ENCODE measurements at regions not wholly inside any gene's neighbourhood (a gene's known extent, or its start where the extent isn't known, plus 50 kb on each side); places are given as distances from the start of the nearest gene placed in this dataset.
"Not testable (repeated sequence)": the region's sequence is repeated elsewhere in the genome, so short reads cannot be mapped to it uniquely, and the experiment has no call there.

GRCh38 chr2:138218397-138218796 is 254.1 kb downstream of the HNMT start:
- DNase-seq: no peak

GRCh38 chr2:138219961-138220360 is 255.7 kb downstream of the HNMT start:
- no peak for DNase-seq

- no peak for DNase-seq
Measured at GRCh38 chr2:138221358-138221757, 257.1 kb downstream of the HNMT start.

DNA sequence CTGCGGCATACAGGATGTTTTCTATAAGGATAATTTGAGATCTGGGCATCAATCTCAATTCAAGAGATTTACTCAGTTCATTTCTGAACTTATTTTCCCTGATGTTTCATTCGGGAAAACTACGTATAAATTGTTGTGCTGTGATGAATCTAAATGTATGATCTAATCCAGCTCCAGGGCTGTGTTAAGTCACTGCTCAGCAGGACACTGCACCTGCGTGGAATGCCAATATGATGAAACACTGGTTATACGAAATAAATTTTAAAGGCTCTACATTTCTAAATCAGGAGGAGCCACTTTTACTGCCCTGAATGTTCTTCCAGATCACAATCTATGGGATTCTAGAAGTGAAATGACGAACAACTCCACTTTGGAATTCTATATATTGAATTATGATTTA is 259.0 kb downstream of the HNMT start:
- no peak for DNase-seq

GRCh38 chr2:138227195-138227594 is 262.9 kb downstream of the HNMT start:
- DNase-seq: no peak

DNA sequence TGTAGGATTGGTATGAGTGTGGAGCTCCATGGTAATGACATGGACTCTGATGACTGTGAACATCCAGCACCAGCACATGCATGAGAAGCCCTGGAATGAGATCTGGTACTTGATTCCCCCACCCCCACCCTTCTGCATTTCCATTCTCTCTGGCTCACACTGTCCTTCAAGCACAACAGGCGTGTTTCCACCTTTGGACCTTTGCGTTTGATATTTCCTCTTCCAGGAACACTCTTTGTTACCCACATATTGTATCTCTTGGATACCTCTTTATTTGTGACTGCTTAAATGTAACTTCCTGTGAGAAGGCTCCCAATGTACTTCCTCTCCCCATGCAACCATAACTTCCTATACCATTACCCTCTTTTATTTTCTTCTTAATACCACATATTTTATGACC is 263.8 kb downstream of the HNMT start:
- DNase-seq: no peak

GRCh38 chr2:138234265-138234664 is 267.3 kb upstream of the SPOPL start:
- DNase-seq: no peak

DNA sequence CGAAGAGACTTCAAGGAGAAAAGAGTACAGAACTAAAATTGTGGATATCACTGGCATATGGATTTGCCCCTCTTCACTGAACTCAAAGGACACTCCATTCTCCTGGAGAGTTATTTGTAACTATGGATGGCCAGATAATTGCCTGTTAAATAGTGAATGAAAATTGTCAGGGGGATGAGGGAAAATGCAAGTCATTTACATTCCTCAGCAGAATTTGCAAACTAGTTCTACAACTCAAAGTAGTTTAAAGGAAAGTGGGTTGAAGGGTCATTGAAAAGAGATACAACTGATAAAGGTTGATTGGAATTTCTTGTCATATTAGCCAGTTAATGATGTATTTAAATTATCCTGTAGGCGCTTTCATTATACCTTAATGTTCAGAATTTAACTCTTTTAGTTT is 266.5 kb upstream of the SPOPL start:
- DNase-seq: no peak

GRCh38 chr2:138236142-138236541 is 265.4 kb upstream of the SPOPL start:
- DNase-seq: no peak

- peak; percentile 20 for DNase-seq
Measured at GRCh38 chr2:138237667-138238384, 263.7 kb upstream of the SPOPL start.

DNA sequence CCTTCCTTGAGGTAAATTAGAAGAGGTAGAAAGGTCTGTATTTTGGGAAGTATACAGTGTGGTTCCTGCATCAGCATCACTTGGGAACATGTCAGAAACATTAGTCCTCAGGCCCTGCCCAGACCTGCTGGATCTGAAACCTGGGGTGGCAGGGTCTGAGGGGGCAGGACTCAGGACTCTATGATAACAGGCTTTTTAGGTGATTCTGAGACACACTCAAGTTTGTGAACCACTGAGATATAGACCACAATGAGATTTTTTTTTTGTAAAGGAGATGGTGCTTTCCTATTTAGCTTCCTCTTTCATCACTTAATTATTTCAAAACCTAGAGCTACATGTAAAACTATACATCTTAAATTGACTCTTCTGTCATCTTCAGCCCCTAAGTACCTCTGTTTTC is 262.7 kb upstream of the SPOPL start:
- no peak for DNase-seq

DNA sequence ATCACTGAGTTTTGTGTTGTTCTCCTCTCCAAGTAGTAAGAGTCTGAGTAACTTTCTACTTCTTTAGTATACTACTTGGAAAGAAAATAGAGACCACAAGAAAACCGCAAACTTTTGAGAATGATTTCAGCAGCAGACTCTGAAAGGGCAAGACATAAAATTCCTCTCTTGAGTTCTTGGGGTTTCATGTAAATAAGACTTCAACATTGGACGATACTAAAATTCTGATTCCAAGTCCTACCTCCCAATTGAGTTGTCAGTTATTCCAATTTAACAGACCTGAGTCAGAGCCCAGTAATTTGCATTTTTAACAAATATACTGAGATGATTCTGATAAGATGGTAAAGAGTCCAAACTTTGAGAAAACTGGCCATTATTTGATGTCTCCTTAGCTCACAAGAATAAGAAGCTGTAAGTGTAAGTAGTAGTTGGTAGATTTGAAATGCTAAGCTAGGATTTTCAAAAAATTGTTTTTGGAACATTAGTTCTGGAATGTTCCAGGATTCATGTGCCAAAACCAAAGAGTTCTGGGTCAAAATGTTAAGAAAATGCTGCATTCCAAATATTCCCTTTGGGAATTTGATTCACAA is 261.6 kb upstream of the SPOPL start:
- DNase-seq: no peak

DNA sequence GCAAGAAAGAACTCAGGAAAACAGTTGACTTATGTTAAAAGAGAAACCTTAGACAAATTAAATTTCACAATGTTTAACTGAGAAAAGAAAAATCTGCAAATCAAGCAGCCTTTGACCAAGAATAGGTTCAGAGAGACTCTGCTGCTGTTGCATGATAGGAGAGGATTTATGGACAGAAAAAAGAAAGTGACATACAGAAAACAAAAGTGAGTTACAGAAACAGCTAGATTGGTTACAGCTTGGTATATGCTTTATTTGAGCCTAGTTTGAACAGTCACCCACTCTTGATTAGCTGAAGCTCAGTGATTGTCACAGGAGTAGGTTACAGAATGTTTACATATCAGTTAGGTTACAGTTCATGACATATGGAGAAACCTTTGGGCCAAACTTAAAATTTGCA is 258.2 kb upstream of the SPOPL start:
- DNase-seq: no peak

DNA sequence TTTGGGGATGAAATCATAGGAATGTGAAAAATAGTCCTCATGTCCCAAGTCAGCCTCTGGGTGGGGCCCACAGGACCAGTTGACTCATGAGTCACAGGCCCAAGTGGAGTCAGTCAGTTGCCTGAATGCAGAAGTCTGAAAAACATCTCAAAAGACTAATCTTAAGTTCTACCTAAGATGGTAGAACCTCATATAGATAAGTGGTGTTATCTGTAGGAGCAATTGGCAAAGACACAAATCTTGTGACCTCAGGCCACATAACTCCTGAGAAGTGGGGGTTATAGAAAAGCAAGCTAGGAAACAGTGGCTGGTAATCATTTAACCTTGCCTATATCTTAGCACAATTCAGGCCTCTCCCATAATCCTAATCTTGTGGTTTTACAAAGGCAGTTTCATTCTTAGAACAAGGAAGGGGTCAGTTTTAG is 257.1 kb upstream of the SPOPL start:
- no peak for DNase-seq

DNA sequence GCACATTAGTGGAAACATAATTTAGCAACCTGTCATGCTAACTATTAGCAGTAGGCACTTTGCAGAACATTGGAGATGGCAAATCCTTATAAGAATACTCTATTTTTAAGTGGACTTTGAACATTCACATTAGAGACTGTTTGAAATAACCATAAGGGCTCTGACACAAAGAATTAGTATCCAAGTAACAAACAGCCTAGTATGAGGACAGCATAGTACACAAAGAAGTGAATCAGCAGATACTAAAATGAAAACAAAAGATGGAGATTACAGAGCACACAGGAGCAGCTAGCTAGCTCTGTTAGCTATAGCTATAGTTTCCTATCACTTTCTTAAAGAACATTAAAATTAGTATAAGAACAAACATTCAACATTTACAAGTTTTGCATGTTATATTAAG is 256.3 kb upstream of the SPOPL start:
- DNase-seq: no peak

- DNase-seq: no peak
Measured at GRCh38 chr2:138247302-138247701, 254.3 kb upstream of the SPOPL start.

DNA sequence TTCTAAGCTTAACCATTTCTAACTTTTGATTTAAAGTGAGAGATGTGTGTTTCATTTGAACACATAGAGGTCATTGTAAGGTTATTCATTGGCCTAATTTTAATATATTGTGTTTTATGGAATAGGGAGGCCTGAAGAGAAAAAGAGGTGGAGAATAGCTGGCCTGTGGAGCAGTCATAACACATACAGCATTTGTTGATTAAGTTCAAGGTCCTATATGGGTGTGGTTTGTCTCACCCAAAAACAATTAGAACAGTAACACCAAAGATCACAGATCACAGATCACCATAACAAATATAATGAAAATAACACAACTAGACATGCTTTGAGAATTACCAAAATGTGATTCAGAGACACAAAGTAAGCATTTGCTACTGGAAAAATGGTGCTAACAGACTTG is 252.4 kb upstream of the SPOPL start:
- no peak for DNase-seq

GRCh38 chr2:138250843-138251320 is 250.7 kb upstream of the SPOPL start:
- not testable (repeated sequence) for DNase-seq

DNA sequence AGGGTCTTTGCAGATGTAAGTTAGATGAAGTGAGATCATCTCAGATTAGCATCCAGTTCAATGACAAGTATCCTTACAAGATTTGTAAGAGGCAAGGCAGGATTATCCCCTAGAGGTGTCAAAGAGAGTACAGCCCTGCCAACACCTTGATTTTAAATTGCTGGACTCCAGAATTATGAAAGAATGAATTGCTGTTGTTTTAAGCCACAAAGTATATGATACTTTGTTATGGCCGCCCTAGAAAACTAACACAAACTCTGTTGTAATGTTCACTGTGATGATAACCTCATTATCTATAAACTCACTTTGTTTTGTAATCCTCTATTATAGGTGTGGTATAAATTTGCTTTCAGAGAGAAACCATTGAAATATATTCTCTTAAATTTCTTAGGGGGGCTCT is 249.0 kb upstream of the SPOPL start:
- no peak for DNase-seq

DNA sequence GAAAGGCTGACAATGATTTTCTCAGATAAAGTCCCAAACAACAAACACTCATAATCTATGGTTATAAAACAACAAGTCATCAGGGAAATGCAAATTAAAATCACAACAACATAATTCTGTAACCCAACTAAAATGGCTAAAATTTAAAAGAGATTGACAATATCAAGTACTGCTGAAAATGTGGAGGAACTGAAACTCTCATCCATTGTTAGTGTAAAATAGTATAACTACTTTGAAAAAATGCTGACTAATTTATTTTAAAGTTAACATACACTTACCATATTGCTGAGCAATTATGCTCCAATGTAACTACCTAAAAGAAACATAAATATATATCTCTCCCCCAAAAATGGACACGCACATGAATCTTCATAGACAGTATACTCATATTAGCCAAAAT is 245.9 kb upstream of the SPOPL start:
- DNase-seq: no peak

- DNase-seq: no peak
Measured at GRCh38 chr2:138267161-138267901, 234.2 kb upstream of the SPOPL start.

- DNase-seq: no peak
Measured at GRCh38 chr2:138267902-138268254, 233.7 kb upstream of the SPOPL start.

DNA sequence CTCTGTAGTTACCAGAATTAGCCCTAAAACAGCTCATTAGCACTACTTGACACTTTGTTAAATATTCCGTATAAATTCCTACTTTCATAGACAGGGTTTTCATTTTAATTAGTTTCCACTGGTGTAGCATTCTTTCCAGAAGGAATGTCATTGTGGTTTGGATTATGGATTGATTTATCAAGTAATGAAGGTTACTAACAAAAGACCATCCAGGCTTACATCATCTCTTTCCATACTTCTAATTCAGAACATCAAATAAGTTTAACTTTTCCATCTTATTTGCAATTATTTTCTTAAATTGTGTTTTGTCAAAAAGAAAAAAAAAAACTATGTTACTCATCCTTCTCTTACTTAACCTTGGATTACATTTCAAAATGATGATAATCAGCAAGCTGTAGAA is 231.8 kb upstream of the SPOPL start:
- no peak for DNase-seq

GRCh38 chr2:138271467-138271866 is 230.1 kb upstream of the SPOPL start:
- no peak for DNase-seq

Data from right kidney (tissue), 1 donor.